ENCODE measurements at regions not wholly inside any gene's neighbourhood (a gene's known extent, or its start where the extent isn't known, plus 50 kb on each side); places are given as distances from the start of the nearest gene placed in this dataset.

- no peak for DNase-seq (ENCODE audit: low spot score)
- TF ChIP-seq CTCF (IDR thresholded peaks at IDR 0.05; ENCODE audit: extremely low read depth, missing control alignments), result no peak
These were observed 117.8 kb downstream of the METRNL start for GRCh38 chr17:83196973-83197880.

- no peak for TF ChIP-seq CTCF (IDR thresholded peaks at IDR 0.05; ENCODE audit: extremely low read depth, missing control alignments)
- DNase-seq (ENCODE audit: low spot score), result no peak
These were observed 119.2 kb downstream of the METRNL start for GRCh38 chr17:83198366-83199341.

- TF ChIP-seq CTCF (IDR thresholded peaks at IDR 0.05; ENCODE audit: extremely low read depth, missing control alignments), result no peak
- DNase-seq (ENCODE audit: low spot score), result no peak
These were observed 120.2 kb downstream of the METRNL start for GRCh38 chr17:83199500-83200201.

- no peak for TF ChIP-seq CTCF (IDR thresholded peaks at IDR 0.05; ENCODE audit: extremely low read depth, missing control alignments)
- no peak for DNase-seq (ENCODE audit: low spot score)
These were observed 120.9 kb downstream of the METRNL start for GRCh38 chr17:83200231-83200699.

- no peak for DNase-seq (ENCODE audit: low spot score)
These were observed 121.3 kb downstream of the METRNL start for GRCh38 chr17:83200751-83201150.

More at GRCh38 chr17:83200751-83201150, 121.3 kb downstream of the METRNL start:
- no peak for TF ChIP-seq CTCF (IDR thresholded peaks at IDR 0.05; ENCODE audit: extremely low read depth, missing control alignments)
